ENCODE measurements at regions not wholly inside any gene's neighbourhood (a gene's known extent, or its start where the extent isn't known, plus 50 kb on each side); places are given as distances from the start of the nearest gene placed in this dataset.
"Not testable (repeated sequence)": the region's sequence is repeated elsewhere in the genome, so short reads cannot be mapped to it uniquely, and the experiment has no call there.

- not testable (repeated sequence) for TF ChIP-seq CTCF (IDR thresholded peaks at IDR 0.05); MAZ (IDR thresholded peaks at IDR 0.05; ENCODE audit: borderline replicate concordance, low read depth, low read length); PBX3 (IDR thresholded peaks at IDR 0.05); EP300 (IDR thresholded peaks at IDR 0.05); POLR2A (IDR thresholded peaks at IDR 0.05; ENCODE audit: low read length); ELK1 (IDR thresholded peaks at IDR 0.05; ENCODE audit: low read depth, low read length); CHD2 (IDR thresholded peaks at IDR 0.05; ENCODE audit: low read length, partially characterized antibody); SMC3 (IDR thresholded peaks at IDR 0.05); RNF2 (IDR thresholded peaks at IDR 0.05; ENCODE audit: borderline replicate concordance, low read depth); RFX5 (IDR thresholded peaks at IDR 0.05); BHLHE40 (IDR thresholded peaks at IDR 0.05; ENCODE audit: low read depth, low read length)
Observed at GRCh38 chr9:119870251-119870650, 501.0 kb upstream of the BRINP1 start.

All from A549 (cell line).